H1 (cell line): ENCODE measurements at regions not wholly inside any gene's neighbourhood (a gene's known extent, or its start where the extent isn't known, plus 50 kb on each side); places are given as distances from the start of the nearest gene placed in this dataset.

Source experiments
- CTCF ChIA-PET: fragments of 300-600 bp; sonication (Branson Sonifier 250); formaldehyde crosslinking; loops from one replicate; lab custom pipeline; 2021; ENCODE audit not compliant: partially characterized antibody; lab: Charles Lee
- POLR2A ChIA-PET: fragments of 300-600 bp; sonication (Branson Sonifier 250); formaldehyde crosslinking; loops from one replicate; lab custom pipeline; 2021; ENCODE audit warnings: inconsistent platforms; ENCODE audit not compliant: partially characterized antibody; lab: Charles Lee
- DNase-seq, 2 experiments: peaks; one replicate each; pipeline versions ENCODE4 v3.0.0 to v3.0.0-alpha.2; 2010 to 2022; ENCODE audit warnings: low spot score in 2 of 2, low read depth in 1 of 2, mixed read lengths in 1 of 2
- FAIRE-seq: peaks from 2 replicates; lab custom pipeline; 2011; peaks lifted over from hg19 to GRCh38; lab: Jason Lieb, UNC
- H2AFZ ChIP-seq: 2 replicates; pipeline ENCODE4 v1.8.1; 2012; ENCODE audit warnings: low read length, inconsistent platforms
- H2AK5ac ChIP-seq: 2 replicates; pipeline ENCODE4 v1.6.1; 2013; ENCODE audit warnings: low read depth, low read length
- H2BK120ac ChIP-seq: replicated peaks from 2 replicates; pipeline ENCODE3; 2013; ENCODE audit warnings: low read depth, low read length, inconsistent platforms
- H2BK12ac ChIP-seq: 2 replicates; pipeline ENCODE4 v1.6.1; 2013; ENCODE audit warnings: low read depth, low read length
- H2BK15ac ChIP-seq: 2 replicates; pipeline ENCODE4 v1.6.1; 2013; ENCODE audit warnings: low read length
- H2BK20ac ChIP-seq: 2 replicates; pipeline ENCODE4 v1.6.1; 2013; ENCODE audit warnings: low read length
- H2BK5ac ChIP-seq: 2 replicates; pipeline ENCODE4 v1.6.1; 2013; ENCODE audit warnings: low read depth, low read length
- H3K14ac ChIP-seq: 2 replicates; pipeline ENCODE4 v1.6.1; 2013; ENCODE audit warnings: inconsistent platforms; ENCODE audit not compliant: insufficient read length
- H3K18ac ChIP-seq: 2 replicates; pipeline ENCODE4 v1.6.1; 2013; ENCODE audit warnings: low read length; ENCODE audit errors: extremely low read depth
- H3K23ac ChIP-seq: 2 replicates; pipeline ENCODE4 v1.6.1; 2013; ENCODE audit warnings: inconsistent platforms; ENCODE audit not compliant: insufficient read length
- H3K23me2 ChIP-seq: 2 replicates; pipeline ENCODE4 v1.6.1; 2013; ENCODE audit warnings: low read depth, low read length
- H3K27ac ChIP-seq: 2 replicates; pipeline ENCODE4 v1.6.1; 2011; ENCODE audit warnings: low read depth, low read length, inconsistent platforms
- H3K27me3 ChIP-seq, 4 experiments: replicated peaks in 1 of 4; 1 replicate in 1 of 4; 2 replicates in 3 of 4; pipeline versions ENCODE4 v1.6.1 to v1.8.1; 2011 to 2013; ENCODE audit warnings: low read length in 3 of 4, mild to moderate bottlenecking in 3 of 4, inconsistent platforms in 2 of 4, mixed read lengths in 2 of 4, moderate library complexity in 1 of 4; ENCODE audit not compliant: control insufficient read depth in 3 of 4, insufficient read depth in 3 of 4; ENCODE audit errors: extremely low read depth in 1 of 4
- H3K36me3 ChIP-seq, 4 experiments: 2 replicates each; pipeline versions ENCODE4 v1.6.1 to v1.8.1; 2011 to 2013; ENCODE audit warnings: mild to moderate bottlenecking in 4 of 4, low read length in 3 of 4, moderate library complexity in 2 of 4, control low read depth in 1 of 4, inconsistent platforms in 1 of 4; ENCODE audit not compliant: insufficient read depth in 4 of 4, control insufficient read depth in 2 of 4
- H3K4ac ChIP-seq: replicated peaks from 2 replicates; pipeline ENCODE3; 2013; ENCODE audit warnings: low read length, low read depth, mixed read lengths, inconsistent platforms; ENCODE audit not compliant: insufficient read length
- H3K4me1 ChIP-seq, 4 experiments: replicated peaks in 1 of 4; 1 replicate in 1 of 4; 2 replicates in 3 of 4; pipeline versions ENCODE4 v1.6.1 to v1.8.1; 2011 to 2013; ENCODE audit warnings: low read length in 3 of 4, inconsistent platforms in 2 of 4, mixed read lengths in 1 of 4; ENCODE audit not compliant: insufficient read depth in 4 of 4, control insufficient read depth in 3 of 4
- H3K4me2 ChIP-seq, 2 experiments: 2 replicates each; pipeline versions ENCODE4 v1.6.1 to v1.8.1; 2011 to 2013; ENCODE audit warnings: low read depth in 2 of 2, low read length in 2 of 2, control low read depth in 1 of 2, inconsistent platforms in 1 of 2, mild to moderate bottlenecking in 1 of 2; ENCODE audit not compliant: insufficient read depth in 1 of 2
- H3K4me3 ChIP-seq, 4 experiments: fragments of 200-600, 300-600 bp in 1 of 4; sonication (generic), shearing (Covaris generic), sonication (Bioruptor Twin) in 1 of 4; 2 replicates each; pipeline versions ENCODE4 v1.5.1 to v1.8.1; 2011 to 2016; ENCODE audit warnings: low read length in 4 of 4, low read depth in 3 of 4, control low read depth in 2 of 4, inconsistent platforms in 2 of 4, mild to moderate bottlenecking in 2 of 4, mixed read lengths in 1 of 4, moderate library complexity in 1 of 4; ENCODE audit not compliant: insufficient read depth in 2 of 4; ENCODE audit errors: extremely low read depth in 1 of 4
- H3K56ac ChIP-seq: replicated peaks from 2 replicates; pipeline ENCODE3; 2013; ENCODE audit warnings: low read depth, mild to moderate bottlenecking, mixed read lengths, low read length, inconsistent platforms; ENCODE audit not compliant: insufficient read length
- H3K79me1 ChIP-seq: 2 replicates; pipeline ENCODE4 v1.6.1; 2013; ENCODE audit warnings: low read depth, low read length, control low read depth
- H3K79me2 ChIP-seq, 2 experiments: 2 replicates each; pipeline versions ENCODE4 v1.6.1 to v1.8.1; 2012 to 2013; ENCODE audit warnings: low read length in 2 of 2, mild to moderate bottlenecking in 2 of 2, inconsistent platforms in 1 of 2; ENCODE audit not compliant: insufficient read depth in 2 of 2, control insufficient read depth in 1 of 2
- H3K9ac ChIP-seq, 4 experiments: replicated peaks in 1 of 4; 1 replicate in 1 of 4; 2 replicates in 3 of 4; pipeline versions ENCODE4 v1.6.1 to v1.8.1; 2011 to 2013; ENCODE audit warnings: low read depth in 3 of 4, low read length in 3 of 4, control low read depth in 2 of 4, mild to moderate bottlenecking in 2 of 4, moderate library complexity in 2 of 4, inconsistent platforms in 1 of 4; ENCODE audit errors: extremely low read depth in 1 of 4
- H3K9me3 ChIP-seq, 2 experiments: 2 replicates each; pipeline versions ENCODE4 v1.6.1 to v1.8.1; 2012 to 2013; ENCODE audit warnings: mild to moderate bottlenecking in 2 of 2, moderate library complexity in 2 of 2, control low read depth in 1 of 2, inconsistent platforms in 1 of 2, low read depth in 1 of 2, low read length in 1 of 2, mixed read lengths in 1 of 2; ENCODE audit not compliant: insufficient read depth in 2 of 2
- H4K20me1 ChIP-seq, 2 experiments: replicated peaks in 1 of 2; 2 replicates each; pipeline versions ENCODE3 to v1.8.1; 2011 to 2013; ENCODE audit warnings: inconsistent platforms in 2 of 2, low read length in 2 of 2, mild to moderate bottlenecking in 1 of 2; ENCODE audit not compliant: insufficient read depth in 2 of 2, control insufficient read depth in 1 of 2
- H4K5ac ChIP-seq: 2 replicates; pipeline ENCODE4 v1.6.1; 2013; ENCODE audit warnings: low read length, low read depth, mixed read lengths, inconsistent platforms; ENCODE audit not compliant: insufficient read length
- H4K8ac ChIP-seq: 2 replicates; pipeline ENCODE4 v1.8.0; 2013; ENCODE audit warnings: mild to moderate bottlenecking, moderate library complexity, low read length, inconsistent platforms; ENCODE audit not compliant: insufficient read depth; ENCODE audit errors: extremely low read depth
- H4K91ac ChIP-seq: replicated peaks from 2 replicates; pipeline ENCODE3; 2013; ENCODE audit warnings: low read length, mixed read lengths, inconsistent platforms; ENCODE audit not compliant: insufficient read length
- ASH2L ChIP-seq: fragments of 200-600, 300-600 bp; sonication (generic); IDR thresholded peaks from one replicate; pipeline ENCODE4 v1.7.1; 2017; ENCODE audit warnings: low read length
- BCL11A ChIP-seq, 2 experiments: IDR thresholded peaks; one replicate each; pipeline ENCODE4 v1.6.1; 2011; ENCODE audit warnings: low read depth in 2 of 2, low read length in 2 of 2, mild to moderate bottlenecking in 2 of 2
- CEBPB ChIP-seq: IDR thresholded peaks from 2 replicates; pipeline ENCODE4 v1.6.1; 2012; ENCODE audit warnings: low read depth, low read length
- EP300 ChIP-seq, 2 experiments: IDR thresholded peaks; 1 replicate in 1 of 2; 2 replicates in 1 of 2; pipeline ENCODE4 v1.6.1; 2011 to 2012; ENCODE audit warnings: low read depth in 2 of 2, low read length in 2 of 2, mild to moderate bottlenecking in 2 of 2, borderline replicate concordance in 1 of 2, inconsistent platforms in 1 of 2, moderate library complexity in 1 of 2
- GTF2F1 ChIP-seq: IDR thresholded peaks from 2 replicates; pipeline ENCODE4 v1.6.1; 2012; ENCODE audit warnings: low read depth, low read length, improper control_type of control experiment, borderline replicate concordance
- KDM5A ChIP-seq: fragments of 200-600 bp; IDR thresholded peaks from 2 replicates; pipeline ENCODE4 v1.7.1; 2012; ENCODE audit warnings: mild to moderate bottlenecking, low read length, inconsistent platforms, mixed read lengths
- RAD21 ChIP-seq, 2 experiments: IDR thresholded peaks in 1 of 2; conservative IDR thresholded peaks in 1 of 2; 2 replicates each; pipeline ENCODE4 v1.6.1; 2011; ENCODE audit warnings: low read depth in 2 of 2, low read length in 2 of 2, improper control_type of control experiment in 1 of 2, inconsistent platforms in 1 of 2, mild to moderate bottlenecking in 1 of 2, moderate library complexity in 1 of 2
- SAP30 ChIP-seq: fragments of 300-600 bp; sonication (generic); IDR thresholded peaks from 2 replicates; pipeline ENCODE4 v1.7.1; 2012; ENCODE audit warnings: low read length, moderate library complexity, mild to moderate bottlenecking, inconsistent platforms; ENCODE audit not compliant: insufficient read depth, insufficient replicate concordance
- SIX5 ChIP-seq: IDR thresholded peaks from 2 replicates; pipeline ENCODE4 v1.6.1; 2011; ENCODE audit warnings: mild to moderate bottlenecking, low read depth, low read length
- TCF12 ChIP-seq: IDR thresholded peaks from 2 replicates; pipeline ENCODE4 v1.6.1; 2011; ENCODE audit warnings: low read depth, mild to moderate bottlenecking, low read length
- TEAD4 ChIP-seq: IDR thresholded peaks from 2 replicates; pipeline ENCODE4 v1.6.1; 2012; ENCODE audit warnings: low read depth, low read length, inconsistent platforms, mixed read lengths
- WGBS, 2 experiments: shearing (Covaris generic) in 1 of 2; methylation state at CpG; one replicate each; pipeline versions ENCODE4 v1.1.6 to v1.1.7; 2013 to 2015; ENCODE audit warnings: low lambda C conversion rate in 2 of 2, mixed read lengths in 2 of 2, inconsistent platforms in 1 of 2, low coverage in 1 of 2, missing lambda C conversion rate in 1 of 2; ENCODE audit not compliant: insufficient replicate concordance in 2 of 2, insufficient coverage in 1 of 2, insufficient read length in 1 of 2; ENCODE audit errors: extremely low coverage in 1 of 2, missing lambda C conversion rate in 1 of 2; 5-methylcytosine and 5-hydroxymethylcytosine counted together
- TF ChIP-seq, protein P1 (sequence below): IDR thresholded peaks from 2 replicates; pipeline ENCODE4 v1.6.1; 2011; ENCODE audit warnings: low read length, improper control_type of control experiment
- TF ChIP-seq, protein P2 (sequence below): IDR thresholded peaks from 2 replicates; pipeline ENCODE4 v1.6.1; 2011; ENCODE audit warnings: low read depth, mild to moderate bottlenecking, low read length; ENCODE audit not compliant: insufficient read depth

- H3K4ac ChIP-seq, result no peak overlapping the region
- H3K18ac ChIP-seq, result no peak overlapping the region
- no peak overlapping the region for H3K9ac ChIP-seq
- no peak overlapping the region for H3K14ac ChIP-seq
- ChIA-PET POLR2A (no interaction called here), CTCF (interaction anchor here (0.5 kb wide), 1 partner anchor 253 kb away, joined by 5 read pairs; no protein-coding TSS in a partner anchor)
- no peaks in the 10 kb centered on the region for H4K20me1 ChIP-seq
- no peaks in the 10 kb centered on the region for H3K23me2 ChIP-seq
- H3K4me1 ChIP-seq, result no peaks in the 10 kb centered on the region
- H2AFZ ChIP-seq, result no peak overlapping the region
- no peak overlapping the region for H2BK20ac ChIP-seq
- H4K8ac ChIP-seq, result no peak overlapping the region
- H2BK120ac ChIP-seq, result no peak overlapping the region
- DNase-seq, result no peak
- H3K79me1 ChIP-seq, result no peaks in the 10 kb centered on the region
- WGBS, 2 experiments, result 96% methylated on average over 3 of the region's 3 CpGs; no CpG with 5 or more reads in 1 of the 2 experiments
- no peak for FAIRE-seq
- no peak overlapping the region for H3K23ac ChIP-seq
- H2BK12ac ChIP-seq, result no peak overlapping the region
- no peak overlapping the region for H3K4me3 ChIP-seq
- no peak overlapping the region for H3K4me2 ChIP-seq
- H3K27ac ChIP-seq, result no peak overlapping the region
- H2BK15ac ChIP-seq, result no peak overlapping the region
- no peak overlapping the region for H3K56ac ChIP-seq
- H3K79me2 ChIP-seq, result no peaks in the 10 kb centered on the region
- H4K91ac ChIP-seq, result no peak overlapping the region
- H2BK5ac ChIP-seq, result no peak overlapping the region
- no peak overlapping the region for H2AK5ac ChIP-seq
- H3K36me3 ChIP-seq, result no peaks in the 10 kb centered on the region
- no peak overlapping the region for H4K5ac ChIP-seq
- no peaks in the 10 kb centered on the region for H3K27me3 ChIP-seq
- peaks cover 0 to 3% of the 10 kb centered on the region in 2 experiments; a peak in 1 of 4 replicates for H3K9me3 ChIP-seq
- no peak for TF ChIP-seq TEAD4
- no peak for TF ChIP-seq KDM5A
- TF ChIP-seq, protein P1, sequence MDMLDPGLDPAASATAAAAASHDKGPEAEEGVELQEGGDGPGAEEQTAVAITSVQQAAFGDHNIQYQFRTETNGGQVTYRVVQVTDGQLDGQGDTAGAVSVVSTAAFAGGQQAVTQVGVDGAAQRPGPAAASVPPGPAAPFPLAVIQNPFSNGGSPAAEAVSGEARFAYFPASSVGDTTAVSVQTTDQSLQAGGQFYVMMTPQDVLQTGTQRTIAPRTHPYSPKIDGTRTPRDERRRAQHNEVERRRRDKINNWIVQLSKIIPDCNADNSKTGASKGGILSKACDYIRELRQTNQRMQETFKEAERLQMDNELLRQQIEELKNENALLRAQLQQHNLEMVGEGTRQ, result no peak
- TF ChIP-seq SIX5, result no peak
- no peak for TF ChIP-seq RAD21 (IDR thresholded peaks at IDR 0.05 in 1 of 2, conservative IDR thresholded peaks at IDR 0.05 in 1 of 2; ENCODE audit: low read depth in 2 of 2, low read length in 2 of 2)
- TF ChIP-seq EP300 (IDR thresholded peaks at IDR 0.05; ENCODE audit: borderline replicate concordance in 1 of 2, low read depth in 2 of 2, low read length in 2 of 2), result no peak
- no peak for TF ChIP-seq TCF12
- TF ChIP-seq SAP30, result no peak
- TF ChIP-seq BCL11A (IDR thresholded peaks at IDR 0.05; ENCODE audit: low read depth in 2 of 2, low read length in 2 of 2), result no peak
- no peak for TF ChIP-seq GTF2F1
- TF ChIP-seq, protein P2, sequence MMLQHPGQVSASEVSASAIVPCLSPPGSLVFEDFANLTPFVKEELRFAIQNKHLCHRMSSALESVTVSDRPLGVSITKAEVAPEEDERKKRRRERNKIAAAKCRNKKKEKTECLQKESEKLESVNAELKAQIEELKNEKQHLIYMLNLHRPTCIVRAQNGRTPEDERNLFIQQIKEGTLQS, result no peak
- no peak for TF ChIP-seq CEBPB
- TF ChIP-seq ASH2L, result no peak
Measured at GRCh38 chr2:189338115-189338514, 103.2 kb upstream of the WDR75 start.
